DMS53 (cell line): ENCODE measurements at regions not wholly inside any gene's neighbourhood (a gene's known extent, or its start where the extent isn't known, plus 50 kb on each side); places are given as distances from the start of the nearest gene placed in this dataset.

ENCODE experiments used
- DNase-seq: peaks from one replicate; lab custom pipeline; 2025; lab: John Stamatoyannopoulos, UW

DNA sequence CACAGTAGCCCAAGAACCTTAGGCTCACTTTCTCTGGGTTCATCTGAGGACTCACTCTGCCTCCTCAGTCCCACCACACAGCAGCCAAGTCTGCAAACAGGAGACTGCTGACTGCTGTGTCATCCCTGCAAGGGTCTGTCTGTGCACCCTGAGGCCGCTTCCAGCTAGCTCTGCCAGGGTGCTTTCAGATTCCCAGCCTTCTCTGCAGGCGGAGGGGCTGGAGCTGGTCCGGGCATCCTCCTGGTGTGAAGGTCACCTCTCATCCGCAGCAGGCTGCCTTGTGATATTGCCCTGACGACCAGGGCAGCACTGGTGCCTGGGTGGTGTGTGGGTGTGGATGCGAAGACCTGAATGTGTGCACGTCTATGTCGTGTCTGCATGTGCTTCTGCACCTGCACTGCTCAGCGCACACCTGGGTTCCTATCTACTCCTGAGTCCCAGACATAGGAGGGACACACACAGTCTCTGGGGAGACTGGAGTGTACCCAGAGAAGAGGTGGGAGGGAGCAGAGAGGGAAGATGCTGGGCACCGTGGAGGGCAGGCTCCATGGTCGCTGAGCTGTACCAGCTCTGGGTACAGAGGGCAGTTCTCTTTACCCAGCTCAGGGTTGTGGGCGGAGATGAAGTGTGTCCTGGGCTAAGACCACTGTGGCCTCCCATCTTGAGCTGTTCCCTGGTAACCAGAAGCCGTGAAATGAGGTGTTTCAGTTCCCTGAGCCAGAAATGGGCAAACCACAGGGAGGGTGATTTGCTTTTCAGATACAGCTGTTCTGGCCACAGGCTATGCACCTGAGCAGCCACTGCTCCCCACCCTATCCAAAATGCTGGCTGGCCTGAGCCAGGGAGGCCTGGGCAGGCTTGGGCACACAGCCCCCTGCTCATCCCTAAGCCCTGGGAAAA lies 160.9 kb upstream of the CSF3R start:
- DNase-seq, result no peak

DNA sequence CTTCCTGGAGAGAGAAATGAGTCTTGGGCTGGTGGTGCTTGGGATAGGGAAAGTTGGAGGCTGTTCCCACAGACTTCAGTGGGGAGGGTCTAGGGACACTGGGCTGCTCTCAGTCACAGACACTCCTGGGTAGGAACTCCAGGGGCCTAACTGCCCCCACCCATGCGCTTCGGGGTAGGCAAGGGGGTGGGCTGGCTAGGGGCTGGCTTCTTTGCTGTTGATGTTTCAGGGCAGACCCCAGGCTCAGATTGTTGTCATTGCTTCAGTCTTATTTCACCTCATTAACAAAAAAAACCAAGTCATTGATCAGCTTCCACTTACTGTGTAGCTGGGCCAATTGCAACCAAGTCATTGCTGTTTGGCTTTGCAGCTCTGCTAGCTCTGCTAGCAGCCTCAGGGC lies 160.1 kb upstream of the CSF3R start:
- no peak for DNase-seq

DNA sequence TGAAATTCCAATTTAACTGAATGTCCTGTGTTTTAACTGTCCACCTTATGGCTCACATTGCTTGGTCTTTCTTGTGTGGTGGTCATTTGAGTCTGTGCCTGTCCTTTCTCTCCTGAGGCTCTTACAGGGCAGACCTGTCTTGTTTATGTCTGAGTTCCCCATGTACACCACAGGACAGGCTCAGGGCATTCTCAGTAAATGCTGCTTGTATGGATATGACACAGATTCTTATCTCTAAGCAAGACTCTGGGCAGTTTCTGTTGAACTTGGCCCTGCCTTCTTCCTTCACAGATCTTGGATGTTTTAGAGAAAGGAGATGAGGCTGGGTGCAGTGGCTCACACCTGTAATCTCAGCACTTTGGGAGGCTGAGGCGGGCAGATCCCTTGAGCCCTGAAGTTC lies 159.1 kb upstream of the CSF3R start:
- DNase-seq, result no peak

DNA sequence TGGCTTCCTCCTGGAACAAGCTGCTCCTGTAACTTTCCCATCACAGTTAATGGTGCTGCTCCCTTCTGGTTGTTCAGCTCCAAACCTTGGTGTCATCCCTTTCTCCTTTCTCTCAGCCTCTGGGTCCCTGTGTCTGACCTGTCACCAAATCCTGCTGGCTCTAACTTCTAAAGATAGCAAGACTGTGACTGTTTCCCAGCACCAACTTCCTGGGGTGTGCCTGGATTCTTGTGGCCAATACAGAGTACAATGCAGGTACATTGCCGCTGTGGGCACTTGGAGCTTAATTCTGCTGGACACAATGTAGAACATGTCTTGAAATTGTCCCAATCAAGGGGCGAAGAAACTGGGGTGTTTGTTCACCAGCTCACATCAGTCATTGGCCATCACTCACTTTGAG lies 156.7 kb upstream of the CSF3R start:
- DNase-seq, result no peak

DNA sequence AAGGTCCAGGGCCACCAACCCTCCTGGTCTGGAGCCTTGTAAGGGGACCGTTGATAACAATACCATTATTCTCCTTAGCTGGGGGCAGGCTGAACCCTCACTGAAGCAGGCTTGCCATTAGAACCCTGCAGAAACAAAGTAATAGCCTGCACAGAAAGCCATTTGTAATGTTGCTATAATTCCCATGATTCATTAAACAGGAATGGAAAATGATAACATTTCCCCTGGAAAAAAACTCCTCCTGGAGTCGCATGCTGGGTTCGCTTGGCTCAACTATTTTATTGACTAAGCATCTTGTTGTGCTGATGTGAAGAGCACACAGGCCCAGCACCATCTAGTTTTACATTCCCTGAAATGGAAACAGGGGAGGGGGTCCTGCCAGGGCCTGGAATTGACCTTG lies 155.6 kb upstream of the CSF3R start:
- no peak for DNase-seq

DNA sequence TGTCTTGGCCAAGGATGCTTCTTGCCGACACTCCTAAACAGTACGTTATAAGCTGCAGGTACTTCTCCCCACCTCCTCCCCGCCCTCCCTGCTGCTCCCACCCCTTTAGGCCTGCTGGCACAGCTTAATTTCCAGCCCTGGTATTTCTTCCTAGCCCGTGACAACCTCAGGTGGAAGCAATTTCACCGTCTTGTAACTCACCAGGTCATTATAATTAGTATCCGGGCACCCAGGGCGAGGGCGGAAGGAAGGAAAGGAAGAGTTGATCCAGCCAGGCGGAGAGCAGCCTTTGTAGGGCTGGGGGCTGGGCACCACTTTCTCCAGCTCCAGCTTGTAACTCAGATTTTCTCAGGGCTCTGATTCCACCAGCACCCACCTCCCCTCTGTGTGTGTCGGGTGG lies 153.5 kb upstream of the CSF3R start:
- no peak for DNase-seq

DNA sequence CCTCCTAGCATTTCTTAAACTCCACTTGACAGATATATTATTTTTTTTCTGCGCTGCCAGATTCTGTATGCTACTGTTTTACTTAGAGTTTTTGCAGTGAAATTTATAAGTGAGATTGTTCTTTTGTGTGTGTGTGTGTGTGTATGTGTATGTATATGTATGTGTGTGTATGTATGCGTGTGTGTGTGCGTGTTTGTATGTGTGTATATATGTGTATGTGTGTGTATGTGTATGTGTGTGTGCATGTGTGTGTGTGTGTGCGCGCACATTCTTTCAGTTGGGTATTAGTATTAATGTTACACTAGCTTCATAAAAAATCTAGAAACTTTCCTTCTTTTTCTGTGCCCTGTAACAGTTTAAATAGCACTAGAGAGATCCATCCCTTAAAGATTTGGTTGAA lies 152.6 kb upstream of the CSF3R start:
- DNase-seq, result no peak

DNA sequence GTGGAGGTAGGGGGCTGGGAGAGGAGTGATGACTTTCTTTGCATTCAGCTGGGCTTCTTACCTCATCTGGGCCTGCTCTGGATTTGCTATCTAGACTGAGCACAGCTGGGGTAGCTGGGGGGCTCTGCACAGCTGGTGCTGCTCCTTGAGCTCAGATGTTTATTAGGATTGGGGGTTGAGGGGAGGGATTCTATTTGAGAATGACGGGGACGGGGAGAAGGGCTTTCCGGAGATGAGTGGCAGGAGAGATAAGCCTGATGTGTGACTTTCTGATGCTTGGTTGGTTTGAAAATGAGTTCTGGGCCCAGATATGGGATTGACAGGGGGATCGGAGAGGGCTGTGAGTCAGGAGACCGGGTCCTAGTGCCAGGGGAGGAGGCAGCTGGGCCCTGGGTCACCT lies 146.1 kb upstream of the CSF3R start:
- no peak for DNase-seq

DNA sequence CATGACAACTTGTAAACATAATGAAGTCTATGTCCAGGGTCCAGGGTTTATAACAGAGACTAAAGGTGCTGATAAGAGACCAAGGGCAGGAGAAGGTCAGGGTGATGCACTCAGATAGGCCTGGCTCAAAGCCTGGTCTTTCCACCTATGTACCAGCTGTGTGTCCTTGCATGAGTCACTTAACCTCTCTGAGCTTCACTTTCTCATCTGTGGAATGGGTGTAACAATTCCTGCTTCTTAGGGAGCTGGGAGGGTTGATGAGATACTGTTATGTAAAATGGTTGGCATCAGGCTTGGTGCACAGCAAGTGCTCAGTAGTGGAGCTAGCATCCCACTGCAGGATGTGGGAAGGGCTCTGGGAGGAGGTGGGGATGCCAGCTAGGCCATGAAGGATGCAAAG lies 143.7 kb upstream of the CSF3R start:
- DNase-seq, result no peak

DNA sequence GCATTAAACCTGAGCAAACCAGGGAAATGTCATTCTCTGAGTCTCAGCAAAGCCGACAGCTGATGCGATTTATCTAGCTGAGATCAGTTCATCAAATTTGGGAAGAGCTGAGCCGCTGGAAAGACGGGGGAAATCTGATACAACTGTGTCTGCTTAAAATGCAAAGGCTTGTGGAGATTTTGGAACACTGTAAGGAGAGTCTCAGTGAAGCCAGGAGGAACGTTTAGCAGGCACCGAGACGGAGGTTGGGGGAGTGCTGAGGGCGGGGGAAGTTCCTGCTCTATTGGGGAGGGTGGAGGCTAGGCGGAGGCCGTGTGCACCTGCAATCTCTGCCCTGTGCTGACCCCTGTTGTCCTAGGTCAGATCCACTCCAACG lies 143.2 kb upstream of the CSF3R start:
- no peak for DNase-seq

DNA sequence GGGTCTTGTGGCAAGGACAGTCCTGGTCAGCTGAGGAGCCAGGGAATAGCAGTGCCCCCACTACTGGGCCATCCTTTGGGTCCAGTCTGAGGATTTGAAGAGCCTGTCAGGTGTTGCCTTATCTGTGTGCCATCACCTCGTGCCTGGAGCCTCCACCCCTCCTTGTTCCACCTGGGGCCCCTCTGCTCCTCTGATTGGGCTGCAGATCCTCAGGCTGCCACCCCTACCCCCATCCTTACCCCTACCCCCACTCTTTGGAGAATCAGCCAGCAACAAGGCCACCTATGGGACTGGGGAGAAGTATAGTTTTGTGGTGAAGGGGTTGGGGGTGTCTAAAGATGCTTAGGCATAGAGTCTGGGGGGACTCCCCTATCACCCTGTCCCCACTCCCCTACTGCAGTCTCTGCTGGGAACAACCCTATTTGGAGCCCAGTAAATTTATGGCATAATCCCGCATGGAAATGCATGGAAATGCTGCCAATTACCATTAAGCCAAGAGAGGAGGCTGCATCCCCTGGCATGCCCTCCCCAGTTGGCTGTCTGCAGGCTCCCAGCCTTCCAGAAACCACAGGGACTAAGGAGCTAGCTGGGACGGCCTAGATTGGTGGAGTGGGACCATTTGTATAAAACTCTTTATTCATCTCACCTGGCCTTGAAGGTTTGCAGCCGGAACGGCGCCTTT lies 142.7 kb upstream of the CSF3R start:
- no peak for DNase-seq

DNA sequence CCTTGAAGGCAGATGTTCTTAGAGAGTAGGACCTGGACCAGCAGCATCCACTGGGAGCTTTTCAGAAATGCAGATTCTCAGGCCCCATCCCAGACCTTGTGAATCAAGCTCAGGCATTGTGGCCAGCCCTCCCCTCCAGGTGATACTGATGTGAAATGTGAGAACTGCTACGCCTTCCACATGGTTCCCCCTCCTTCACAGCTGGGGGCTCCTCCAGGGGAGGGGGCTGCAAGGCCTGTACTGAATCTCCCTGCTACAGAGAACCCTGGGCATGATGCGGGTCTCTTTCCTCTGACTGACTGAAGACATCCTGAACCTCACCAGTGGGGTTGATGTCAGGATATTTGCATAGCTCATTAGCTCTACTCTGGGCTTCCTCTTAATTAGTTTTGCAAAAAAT lies 141.8 kb upstream of the CSF3R start:
- no peak for DNase-seq

DNA sequence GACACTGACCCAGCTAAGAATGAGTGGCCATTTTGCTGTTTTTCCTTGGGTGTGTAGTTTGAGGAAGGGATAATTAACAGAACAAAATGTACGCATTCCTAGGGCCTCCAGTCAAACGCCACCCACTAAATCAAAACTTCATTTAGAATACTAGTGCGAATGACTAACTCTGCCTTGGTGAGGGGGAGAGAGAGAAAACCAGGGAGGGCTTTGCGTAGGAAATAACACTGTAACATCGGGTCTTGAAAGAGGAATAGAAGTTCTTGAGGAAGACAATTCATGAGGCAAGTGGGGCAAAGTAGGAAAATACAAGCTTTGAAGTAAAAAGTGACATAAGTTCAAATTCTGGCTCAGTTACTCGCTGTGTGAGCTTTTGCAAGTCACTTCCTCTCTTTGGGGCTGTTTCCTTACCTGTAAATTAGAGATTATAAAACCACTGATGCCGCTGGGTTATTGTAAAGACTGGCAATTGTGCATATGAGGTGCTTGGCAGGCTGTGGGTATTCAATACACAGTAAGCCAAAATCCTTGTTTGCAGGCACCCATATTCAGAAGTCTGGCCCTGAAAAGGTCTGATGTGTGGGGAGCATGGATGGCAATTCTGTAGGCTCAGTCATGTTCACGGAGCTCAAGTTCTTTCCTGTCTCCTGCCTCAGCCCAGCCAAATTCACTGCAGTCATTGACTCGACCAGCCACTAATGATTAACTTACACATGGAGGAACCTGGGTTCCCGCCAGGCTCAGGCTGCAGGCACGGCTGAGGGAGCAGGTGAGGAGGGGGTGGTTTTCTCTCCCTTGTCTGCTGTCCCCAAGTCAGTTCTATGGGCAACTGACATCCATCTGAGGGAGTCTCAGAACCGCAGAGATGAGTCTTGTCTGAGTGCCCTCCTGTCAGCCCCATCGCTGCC lies 140.3 kb upstream of the CSF3R start:
- peak; percentile 27 for DNase-seq

DNA sequence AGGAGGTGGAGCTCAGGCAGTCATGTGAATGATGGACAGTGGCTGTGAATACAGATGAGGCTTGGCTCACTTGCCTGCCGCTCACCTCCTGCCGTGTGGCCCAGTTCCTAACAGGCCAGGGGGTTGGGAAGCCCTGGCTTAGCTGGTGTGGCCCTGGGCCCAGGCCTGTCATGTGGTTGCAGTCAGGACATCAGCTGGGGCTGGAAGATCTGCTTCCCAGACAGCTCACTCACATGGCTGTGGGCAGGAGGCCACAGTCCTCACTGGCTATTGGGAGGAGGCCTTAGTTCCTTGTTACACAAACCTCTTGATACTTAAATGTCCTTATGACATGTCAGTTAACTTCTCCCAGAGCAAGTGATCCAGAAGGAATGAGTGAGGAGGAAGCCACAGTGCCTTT lies 138.8 kb upstream of the CSF3R start:
- DNase-seq, result no peak

DNA sequence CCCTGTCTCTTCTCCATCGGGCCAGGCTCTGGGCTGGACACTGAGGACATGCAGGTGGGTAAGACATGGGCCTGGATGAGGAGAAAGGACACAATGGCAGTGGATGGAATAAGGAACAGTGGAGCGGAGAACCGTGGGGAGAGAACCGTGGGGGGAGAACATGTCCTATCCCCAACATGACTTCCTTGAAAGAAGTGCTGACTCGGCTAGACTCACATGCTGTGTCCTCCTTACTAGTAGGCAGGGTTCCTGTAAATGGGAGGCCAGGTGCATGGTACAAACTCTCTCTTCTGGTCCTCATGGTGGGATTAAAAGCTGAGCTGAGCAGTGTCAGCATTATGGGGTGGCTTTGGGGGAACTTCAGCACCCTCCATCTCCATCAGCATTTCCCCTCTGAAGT lies 137.4 kb upstream of the CSF3R start:
- DNase-seq, result no peak

DNA sequence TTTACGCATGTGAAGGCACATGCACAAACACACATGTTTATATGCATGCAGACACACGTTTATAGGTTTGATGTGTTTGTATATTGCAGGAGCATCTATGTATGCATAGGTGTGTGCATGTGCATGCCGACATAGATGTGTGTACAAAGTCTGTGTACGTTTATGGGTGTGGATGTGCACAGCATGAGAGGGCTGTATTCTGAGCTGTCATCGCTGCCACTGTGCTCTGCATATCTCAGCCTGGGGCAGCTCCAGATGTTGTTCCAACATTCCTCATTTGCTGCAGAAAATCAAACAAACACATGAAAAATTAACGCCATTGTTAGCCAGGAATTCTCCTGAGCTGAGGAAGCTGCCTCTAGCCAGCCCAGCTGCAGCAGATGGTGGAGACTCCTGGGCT lies 132.3 kb upstream of the CSF3R start:
- no peak for DNase-seq

DNA sequence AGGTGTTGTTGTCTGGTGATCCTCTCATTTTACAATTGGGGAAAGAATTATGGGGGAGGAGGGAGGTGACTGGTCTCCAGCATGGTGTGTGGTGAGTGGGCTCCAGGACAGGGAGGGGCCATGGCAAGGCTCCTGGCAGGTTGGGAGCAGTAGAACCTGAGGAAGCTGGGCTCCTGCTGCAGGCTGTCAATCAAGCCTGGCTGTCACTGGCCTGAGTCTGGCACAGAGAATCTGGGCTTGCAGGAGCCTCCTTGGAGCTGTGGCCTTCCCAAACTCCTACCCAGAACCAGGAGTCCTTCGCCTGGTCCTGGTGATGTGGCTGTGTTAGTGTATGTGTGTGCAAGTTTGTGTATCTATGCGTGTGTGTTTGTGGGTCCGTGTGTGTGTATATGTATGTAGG lies 131.9 kb upstream of the CSF3R start:
- no peak for DNase-seq

DNA sequence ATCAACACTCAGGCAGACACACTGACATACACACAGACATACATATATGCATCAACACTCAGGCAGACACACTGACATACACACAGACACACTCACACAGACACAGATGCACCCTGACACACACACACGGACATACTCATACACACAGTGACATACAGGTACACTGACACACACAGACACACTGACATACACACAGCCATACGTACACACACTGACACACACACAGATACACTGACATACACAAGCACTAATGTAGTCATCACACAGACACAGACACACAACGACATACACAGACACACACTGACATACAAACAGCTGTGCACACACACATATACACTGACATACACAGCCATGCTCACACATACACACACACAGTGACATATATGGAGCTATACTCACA lies 131.0 kb upstream of the CSF3R start:
- DNase-seq, result no peak

DNA sequence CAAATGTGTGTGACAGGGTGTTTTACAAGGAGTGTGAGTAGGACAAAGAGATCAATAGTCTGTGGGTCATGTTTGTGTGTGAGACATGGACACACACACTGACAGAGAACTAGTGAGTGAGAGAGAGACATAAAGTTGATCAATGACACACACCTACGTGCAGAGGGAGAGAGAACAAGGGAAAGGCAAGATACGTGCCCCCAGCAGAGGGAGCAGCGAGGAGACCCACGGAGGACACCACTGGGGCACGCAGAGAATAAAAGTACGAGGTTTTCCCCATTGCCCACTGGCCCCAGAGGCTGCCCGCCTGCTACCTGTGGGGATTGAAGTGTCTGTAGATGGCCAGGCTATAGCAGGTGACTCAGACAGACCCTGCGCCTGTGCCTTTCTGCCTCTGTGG lies 130.2 kb upstream of the CSF3R start:
- no peak for DNase-seq

DNA sequence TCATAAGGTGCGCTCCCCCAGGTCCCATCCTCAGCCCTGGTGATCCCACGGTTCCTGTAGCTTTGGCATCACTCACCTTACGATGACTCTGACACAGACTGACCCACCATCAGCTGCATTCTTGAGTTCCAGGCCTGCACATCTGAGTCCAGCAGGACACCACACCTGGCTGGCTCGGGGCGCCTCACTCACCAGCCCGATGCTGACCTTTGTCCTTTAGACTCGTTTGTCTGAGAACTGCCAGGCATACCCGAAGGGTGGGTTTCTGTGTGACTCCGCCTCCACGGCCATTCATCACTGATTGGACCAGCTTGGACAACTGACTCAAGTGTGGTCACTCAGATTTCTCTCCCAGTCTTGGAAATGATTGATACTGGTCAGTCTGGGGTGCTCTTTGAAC lies 129.4 kb upstream of the CSF3R start:
- no peak for DNase-seq

DNA sequence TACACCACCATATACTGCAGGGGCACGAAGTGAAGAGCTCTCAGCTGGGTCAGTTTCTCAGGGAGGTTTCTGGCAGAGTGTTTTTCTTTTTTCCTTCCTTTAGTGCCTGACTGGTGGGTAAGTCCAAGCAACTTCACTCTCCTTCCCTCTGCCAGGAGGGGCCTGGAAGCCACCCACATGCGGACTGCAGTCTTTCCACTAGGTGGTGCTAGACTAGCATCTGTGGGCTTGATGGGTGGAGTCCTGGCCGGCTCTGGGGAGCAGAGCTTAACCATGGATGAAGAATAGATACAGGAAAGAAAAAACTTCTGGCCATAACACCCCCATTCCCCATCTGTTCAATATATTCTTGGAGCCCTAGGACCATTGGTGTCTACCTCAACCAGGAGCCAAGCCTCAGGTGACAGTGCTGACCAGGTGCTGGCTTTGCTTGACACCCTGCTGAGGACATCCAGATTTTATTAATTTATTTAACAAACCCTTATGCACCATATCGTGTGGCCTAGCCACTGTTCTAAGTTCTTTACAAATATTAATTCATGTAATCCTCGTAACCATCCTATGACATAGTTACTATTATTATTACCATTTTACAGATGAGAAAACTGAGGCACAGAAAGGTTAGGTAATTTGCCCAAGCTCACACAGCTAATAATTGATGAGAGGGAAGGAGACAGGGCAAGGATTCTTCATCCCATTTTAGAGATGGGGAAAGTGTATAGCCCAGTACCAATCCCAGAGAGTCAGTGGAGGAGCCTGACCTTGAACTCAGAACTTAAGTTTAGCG lies 126.7 kb upstream of the CSF3R start:
- peak; percentile 70 for DNase-seq

DNA sequence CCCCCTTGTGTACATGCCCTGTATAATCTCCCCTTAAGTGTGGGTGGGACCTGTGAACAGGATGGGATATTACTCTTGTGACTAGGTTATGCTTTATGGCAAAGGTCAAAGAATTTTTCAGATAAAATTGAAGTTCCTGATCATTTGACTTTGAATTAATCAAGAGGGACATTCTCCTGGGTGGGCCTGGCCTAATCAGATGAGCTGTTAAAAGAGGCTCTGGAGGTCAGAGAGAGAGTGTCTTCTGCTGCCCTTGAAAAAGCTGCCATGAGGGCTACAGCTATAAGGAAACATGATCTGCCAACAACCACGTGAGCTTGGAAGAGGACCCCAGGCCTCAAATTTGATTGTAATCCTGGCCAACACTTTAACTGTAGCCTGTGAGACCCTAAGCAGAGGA lies 125.6 kb upstream of the CSF3R start:
- DNase-seq, result no peak
